ENCODE measurements at regions not wholly inside any gene's neighbourhood (a gene's known extent, or its start where the extent isn't known, plus 50 kb on each side); places are given as distances from the start of the nearest gene placed in this dataset.

DNA sequence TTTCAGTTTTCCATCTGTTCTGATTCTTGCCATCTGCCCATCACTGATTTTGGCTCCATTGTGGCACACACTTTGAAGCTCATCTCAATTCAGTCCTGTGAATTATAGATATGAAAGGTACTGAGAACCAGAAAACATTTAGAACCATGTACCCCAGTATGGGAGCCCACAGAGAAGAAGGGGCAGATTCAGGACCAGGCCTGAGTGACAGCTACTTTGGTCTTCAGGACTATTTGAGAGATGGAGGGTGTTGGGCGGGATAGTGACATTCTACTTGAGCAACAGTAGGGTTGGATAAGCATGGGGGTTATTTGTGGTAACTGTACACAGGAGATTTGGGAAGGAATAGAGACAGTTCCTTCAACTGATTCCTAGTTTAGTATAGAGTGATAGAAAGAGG is 259.2 kb upstream of the MANEA start:
- Histone ChIP-seq H2AFZ (ENCODE audit: insufficient read depth, low read length, poor library complexity) (no peak overlapping the region), H3K4ac (ENCODE audit: low read depth, low read length) (no peak overlapping the region), H3K27ac (ENCODE audit: low read depth, low read length) (no peak overlapping the region), H3K79me1 (ENCODE audit: low read length) (no peaks in the 10 kb centered on the region), H2BK120ac (ENCODE audit: insufficient read depth, low read length, poor library complexity) (no peak overlapping the region), H4K12ac (ENCODE audit: low read depth, low read length) (no peak overlapping the region), H3K4me2 (ENCODE audit: low read length) (no peak overlapping the region), H3K4me3 (ENCODE audit: low read depth, low read length) (no peak overlapping the region), H4K8ac (ENCODE audit: low read depth, low read length) (no peak overlapping the region), H3K79me2 (ENCODE audit: control insufficient read depth, insufficient read depth, low read length, poor library complexity) (no peaks in the 10 kb centered on the region), H3K36me3 (ENCODE audit: control insufficient read depth in 1 of 2, insufficient read depth in 2 of 2, low read length in 2 of 2) (no peaks in the 10 kb centered on the region), H3K9ac (ENCODE audit: low read length) (no peak overlapping the region), H2BK12ac (ENCODE audit: low read length) (no peak overlapping the region), H3K4me1 (ENCODE audit: control insufficient read depth in 1 of 2, insufficient read depth in 2 of 2, low read length in 2 of 2) (no peaks in the 10 kb centered on the region), H3K18ac (ENCODE audit: low read length) (no peak overlapping the region), H2AK5ac (ENCODE audit: low read length) (no peak overlapping the region), H3K23ac (ENCODE audit: low read length) (no peak overlapping the region), H3K9me3 (ENCODE audit: insufficient read depth, low read depth, low read length) (no peaks in the 10 kb centered on the region), H2BK5ac (ENCODE audit: low read depth, low read length, poor library complexity) (no peak overlapping the region), H3K14ac (ENCODE audit: low read length) (no peak overlapping the region), H3K27me3 (ENCODE audit: insufficient read depth, low read length) (no peaks in the 10 kb centered on the region), H4K91ac (ENCODE audit: low read depth, low read length) (no peak overlapping the region)
- DNase-seq, result no peak
- WGBS (ENCODE audit: extremely low coverage, insufficient coverage, insufficient read length), result no CpG with 5 or more reads among the region's 1 CpG

DNA sequence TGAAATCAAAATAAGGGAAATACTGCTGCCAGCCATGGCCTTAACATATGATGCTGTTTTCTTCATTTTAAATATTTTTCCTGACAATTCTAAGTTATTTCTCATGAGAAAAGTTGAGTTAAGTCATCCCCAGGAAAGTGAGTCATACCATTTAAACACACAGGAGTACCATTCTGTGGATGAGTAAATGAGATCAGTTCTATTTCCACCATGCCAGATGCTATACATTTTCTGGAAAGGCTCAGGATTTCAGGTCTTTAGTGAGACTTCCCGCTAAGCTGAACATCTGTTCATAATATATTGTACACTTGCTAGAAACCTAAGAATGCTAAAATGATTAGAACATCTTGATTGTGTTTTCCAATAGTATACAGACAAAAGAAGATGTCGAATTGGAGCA is 256.2 kb upstream of the MANEA start:
- no peak overlapping the region for H2AFZ ChIP-seq (ENCODE audit: insufficient read depth, low read length, poor library complexity)
- no peak overlapping the region for H3K4me3 ChIP-seq (ENCODE audit: low read depth, low read length)
- no peak for DNase-seq
- H2BK12ac ChIP-seq (ENCODE audit: low read length), result no peak overlapping the region
- H3K36me3 ChIP-seq (ENCODE audit: control insufficient read depth in 1 of 2, insufficient read depth in 2 of 2, low read length in 2 of 2), result no peaks in the 10 kb centered on the region
- no peak overlapping the region for H3K9ac ChIP-seq (ENCODE audit: low read length)
- no peak overlapping the region for H2BK120ac ChIP-seq (ENCODE audit: insufficient read depth, low read length, poor library complexity)
- H4K91ac ChIP-seq (ENCODE audit: low read depth, low read length), result no peak overlapping the region
- no peak overlapping the region for H3K4ac ChIP-seq (ENCODE audit: low read depth, low read length)
- no peaks in the 10 kb centered on the region for H3K79me2 ChIP-seq (ENCODE audit: control insufficient read depth, insufficient read depth, low read length, poor library complexity)
- no peaks in the 10 kb centered on the region for H3K9me3 ChIP-seq (ENCODE audit: insufficient read depth, low read depth, low read length)
- no peak overlapping the region for H3K14ac ChIP-seq (ENCODE audit: low read length)
- no peak overlapping the region for H4K8ac ChIP-seq (ENCODE audit: low read depth, low read length)
- H3K4me2 ChIP-seq (ENCODE audit: low read length), result no peak overlapping the region
- H2AK5ac ChIP-seq (ENCODE audit: low read length), result no peak overlapping the region
- H3K4me1 ChIP-seq (ENCODE audit: control insufficient read depth in 1 of 2, insufficient read depth in 2 of 2, low read length in 2 of 2), result no peaks in the 10 kb centered on the region
- no peak overlapping the region for H3K23ac ChIP-seq (ENCODE audit: low read length)
- H3K79me1 ChIP-seq (ENCODE audit: low read length), result no peaks in the 10 kb centered on the region
- no peak overlapping the region for H3K27ac ChIP-seq (ENCODE audit: low read depth, low read length)
- no peaks in the 10 kb centered on the region for H3K27me3 ChIP-seq (ENCODE audit: insufficient read depth, low read length)
- H3K18ac ChIP-seq (ENCODE audit: low read length), result no peak overlapping the region
- H2BK5ac ChIP-seq (ENCODE audit: low read depth, low read length, poor library complexity), result no peak overlapping the region
- H4K12ac ChIP-seq (ENCODE audit: low read depth, low read length), result no peak overlapping the region
- WGBS (ENCODE audit: extremely low coverage, insufficient coverage, insufficient read length), result no CpG with 5 or more reads among the region's 2 CpGs

DNA sequence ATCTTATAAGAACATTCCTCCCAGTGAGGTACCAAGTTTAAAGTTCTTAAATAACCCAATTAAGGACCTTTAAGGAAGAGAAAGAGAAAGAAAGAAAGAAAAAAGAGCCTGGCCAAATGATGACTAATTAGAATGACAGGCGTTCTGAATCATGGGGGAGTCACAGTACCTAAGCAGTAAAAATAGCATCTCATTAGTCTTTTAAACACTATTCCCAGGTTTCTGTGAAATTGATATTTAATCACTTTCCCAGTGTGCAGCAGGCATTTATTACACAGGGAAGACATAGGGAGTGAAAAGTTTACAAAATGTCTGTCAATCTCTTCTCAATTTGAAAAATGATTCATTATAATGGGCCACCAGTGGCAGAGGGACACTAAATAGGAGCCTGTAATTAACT is 251.4 kb upstream of the MANEA start:
- H4K8ac ChIP-seq (ENCODE audit: low read depth, low read length), result no peak overlapping the region
- no peaks in the 10 kb centered on the region for H3K4me1 ChIP-seq (ENCODE audit: control insufficient read depth in 1 of 2, insufficient read depth in 2 of 2, low read length in 2 of 2)
- no peak overlapping the region for H3K9ac ChIP-seq (ENCODE audit: low read length)
- no peak overlapping the region for H2AFZ ChIP-seq (ENCODE audit: insufficient read depth, low read length, poor library complexity)
- no peak overlapping the region for H3K18ac ChIP-seq (ENCODE audit: low read length)
- H2BK12ac ChIP-seq (ENCODE audit: low read length), result no peak overlapping the region
- H3K79me2 ChIP-seq (ENCODE audit: control insufficient read depth, insufficient read depth, low read length, poor library complexity), result no peaks in the 10 kb centered on the region
- H3K36me3 ChIP-seq (ENCODE audit: control insufficient read depth in 1 of 2, insufficient read depth in 2 of 2, low read length in 2 of 2), result no peaks in the 10 kb centered on the region
- no peak for DNase-seq
- H3K14ac ChIP-seq (ENCODE audit: low read length), result no peak overlapping the region
- H3K4me2 ChIP-seq (ENCODE audit: low read length), result no peak overlapping the region
- no peaks in the 10 kb centered on the region for H3K79me1 ChIP-seq (ENCODE audit: low read length)
- no peak overlapping the region for H2AK5ac ChIP-seq (ENCODE audit: low read length)
- H2BK120ac ChIP-seq (ENCODE audit: insufficient read depth, low read length, poor library complexity), result no peak overlapping the region
- no peaks in the 10 kb centered on the region for H3K9me3 ChIP-seq (ENCODE audit: insufficient read depth, low read depth, low read length)
- H3K23ac ChIP-seq (ENCODE audit: low read length), result no peak overlapping the region
- H4K91ac ChIP-seq (ENCODE audit: low read depth, low read length), result no peak overlapping the region
- no peak overlapping the region for H3K27ac ChIP-seq (ENCODE audit: low read depth, low read length)
- no peak overlapping the region for H3K4ac ChIP-seq (ENCODE audit: low read depth, low read length)
- H3K27me3 ChIP-seq (ENCODE audit: insufficient read depth, low read length), result no peaks in the 10 kb centered on the region
- no peak overlapping the region for H4K12ac ChIP-seq (ENCODE audit: low read depth, low read length)
- no peak overlapping the region for H3K4me3 ChIP-seq (ENCODE audit: low read depth, low read length)
- no CpG with 5 or more reads among the region's 1 CpG for WGBS (ENCODE audit: extremely low coverage, insufficient coverage, insufficient read length)
- no peak overlapping the region for H2BK5ac ChIP-seq (ENCODE audit: low read depth, low read length, poor library complexity)

DNA sequence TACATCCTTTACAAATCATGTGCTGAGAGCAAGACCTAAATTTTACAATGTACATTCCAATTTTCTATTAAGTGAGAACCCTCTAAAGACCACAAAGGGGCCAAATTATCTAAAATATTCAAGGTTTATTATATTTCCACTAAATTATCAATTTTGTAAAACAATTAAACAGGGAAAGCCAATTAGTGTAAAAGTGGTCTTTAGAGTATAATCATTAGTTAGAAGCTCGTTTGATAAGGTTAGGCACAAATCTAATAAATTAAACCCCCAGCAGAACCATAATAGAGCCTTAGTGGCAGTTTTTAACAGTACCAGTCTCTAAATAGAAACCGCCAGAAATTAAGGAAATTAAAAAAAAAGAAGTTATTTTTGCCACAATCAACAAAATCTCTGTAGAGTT is 249.1 kb upstream of the MANEA start:
- Histone ChIP-seq H2AFZ (ENCODE audit: insufficient read depth, low read length, poor library complexity) (no peak overlapping the region), H4K8ac (ENCODE audit: low read depth, low read length) (no peak overlapping the region), H2AK5ac (ENCODE audit: low read length) (no peak overlapping the region), H3K23ac (ENCODE audit: low read length) (no peak overlapping the region), H3K18ac (ENCODE audit: low read length) (no peak overlapping the region), H4K91ac (ENCODE audit: low read depth, low read length) (no peak overlapping the region), H2BK12ac (ENCODE audit: low read length) (no peak overlapping the region), H3K4me1 (ENCODE audit: control insufficient read depth in 1 of 2, insufficient read depth in 2 of 2, low read length in 2 of 2) (no peaks in the 10 kb centered on the region), H3K14ac (ENCODE audit: low read length) (no peak overlapping the region), H3K4me2 (ENCODE audit: low read length) (no peak overlapping the region), H3K36me3 (ENCODE audit: control insufficient read depth in 1 of 2, insufficient read depth in 2 of 2, low read length in 2 of 2) (no peaks in the 10 kb centered on the region), H3K9ac (ENCODE audit: low read length) (no peak overlapping the region), H3K79me2 (ENCODE audit: control insufficient read depth, insufficient read depth, low read length, poor library complexity) (no peaks in the 10 kb centered on the region), H3K4ac (ENCODE audit: low read depth, low read length) (no peak overlapping the region), H3K9me3 (ENCODE audit: insufficient read depth, low read depth, low read length) (no peaks in the 10 kb centered on the region), H3K27me3 (ENCODE audit: insufficient read depth, low read length) (no peaks in the 10 kb centered on the region), H3K79me1 (ENCODE audit: low read length) (no peaks in the 10 kb centered on the region), H3K27ac (ENCODE audit: low read depth, low read length) (no peak overlapping the region), H2BK5ac (ENCODE audit: low read depth, low read length, poor library complexity) (no peak overlapping the region), H3K4me3 (ENCODE audit: low read depth, low read length) (no peak overlapping the region), H2BK120ac (ENCODE audit: insufficient read depth, low read length, poor library complexity) (no peak overlapping the region), H4K12ac (ENCODE audit: low read depth, low read length) (no peak overlapping the region)
- WGBS (ENCODE audit: extremely low coverage, insufficient coverage, insufficient read length), result no CpG with 5 or more reads among the region's 2 CpGs
- no peak for DNase-seq

Measured in trophoblast cell (in vitro differentiated cells and primary cell).